H1 (cell line): ENCODE measurements at regions not wholly inside any gene's neighbourhood (a gene's known extent, or its start where the extent isn't known, plus 50 kb on each side); places are given as distances from the start of the nearest gene placed in this dataset.

Experiments
- CTCF ChIA-PET: fragments of 300-600 bp; sonication (Branson Sonifier 250); formaldehyde crosslinking; loops from one replicate; lab custom pipeline; 2021; ENCODE audit not compliant: partially characterized antibody; lab: Charles Lee
- POLR2A ChIA-PET: fragments of 300-600 bp; sonication (Branson Sonifier 250); formaldehyde crosslinking; loops from one replicate; lab custom pipeline; 2021; ENCODE audit warnings: inconsistent platforms; ENCODE audit not compliant: partially characterized antibody; lab: Charles Lee
- DNase-seq, 2 experiments: peaks; one replicate each; pipeline versions ENCODE4 v3.0.0 to v3.0.0-alpha.2; 2010 to 2022; ENCODE audit warnings: low spot score in 2 of 2, low read depth in 1 of 2, mixed read lengths in 1 of 2
- FAIRE-seq: peaks from 2 replicates; lab custom pipeline; 2011; peaks lifted over from hg19 to GRCh38; lab: Jason Lieb, UNC
- H2AFZ ChIP-seq: 2 replicates; pipeline ENCODE4 v1.8.1; 2012; ENCODE audit warnings: low read length, inconsistent platforms
- H2AK5ac ChIP-seq: 2 replicates; pipeline ENCODE4 v1.6.1; 2013; ENCODE audit warnings: low read depth, low read length
- H2BK120ac ChIP-seq: replicated peaks from 2 replicates; pipeline ENCODE3; 2013; ENCODE audit warnings: low read depth, low read length, inconsistent platforms
- H2BK12ac ChIP-seq: 2 replicates; pipeline ENCODE4 v1.6.1; 2013; ENCODE audit warnings: low read depth, low read length
- H2BK15ac ChIP-seq: 2 replicates; pipeline ENCODE4 v1.6.1; 2013; ENCODE audit warnings: low read length
- H2BK20ac ChIP-seq: 2 replicates; pipeline ENCODE4 v1.6.1; 2013; ENCODE audit warnings: low read length
- H2BK5ac ChIP-seq: 2 replicates; pipeline ENCODE4 v1.6.1; 2013; ENCODE audit warnings: low read depth, low read length
- H3K14ac ChIP-seq: 2 replicates; pipeline ENCODE4 v1.6.1; 2013; ENCODE audit warnings: inconsistent platforms; ENCODE audit not compliant: insufficient read length
- H3K18ac ChIP-seq: 2 replicates; pipeline ENCODE4 v1.6.1; 2013; ENCODE audit warnings: low read length; ENCODE audit errors: extremely low read depth
- H3K23ac ChIP-seq: 2 replicates; pipeline ENCODE4 v1.6.1; 2013; ENCODE audit warnings: inconsistent platforms; ENCODE audit not compliant: insufficient read length
- H3K23me2 ChIP-seq: 2 replicates; pipeline ENCODE4 v1.6.1; 2013; ENCODE audit warnings: low read depth, low read length
- H3K27ac ChIP-seq: 2 replicates; pipeline ENCODE4 v1.6.1; 2011; ENCODE audit warnings: low read depth, low read length, inconsistent platforms
- H3K27me3 ChIP-seq, 4 experiments: replicated peaks in 1 of 4; 1 replicate in 1 of 4; 2 replicates in 3 of 4; pipeline versions ENCODE4 v1.6.1 to v1.8.1; 2011 to 2013; ENCODE audit warnings: low read length in 3 of 4, mild to moderate bottlenecking in 3 of 4, inconsistent platforms in 2 of 4, mixed read lengths in 2 of 4, moderate library complexity in 1 of 4; ENCODE audit not compliant: control insufficient read depth in 3 of 4, insufficient read depth in 3 of 4; ENCODE audit errors: extremely low read depth in 1 of 4
- H3K36me3 ChIP-seq, 4 experiments: 2 replicates each; pipeline versions ENCODE4 v1.6.1 to v1.8.1; 2011 to 2013; ENCODE audit warnings: mild to moderate bottlenecking in 4 of 4, low read length in 3 of 4, moderate library complexity in 2 of 4, control low read depth in 1 of 4, inconsistent platforms in 1 of 4; ENCODE audit not compliant: insufficient read depth in 4 of 4, control insufficient read depth in 2 of 4
- H3K4ac ChIP-seq: replicated peaks from 2 replicates; pipeline ENCODE3; 2013; ENCODE audit warnings: low read length, low read depth, mixed read lengths, inconsistent platforms; ENCODE audit not compliant: insufficient read length
- H3K4me1 ChIP-seq, 4 experiments: replicated peaks in 1 of 4; 1 replicate in 1 of 4; 2 replicates in 3 of 4; pipeline versions ENCODE4 v1.6.1 to v1.8.1; 2011 to 2013; ENCODE audit warnings: low read length in 3 of 4, inconsistent platforms in 2 of 4, mixed read lengths in 1 of 4; ENCODE audit not compliant: insufficient read depth in 4 of 4, control insufficient read depth in 3 of 4
- H3K4me2 ChIP-seq, 2 experiments: 2 replicates each; pipeline versions ENCODE4 v1.6.1 to v1.8.1; 2011 to 2013; ENCODE audit warnings: low read depth in 2 of 2, low read length in 2 of 2, control low read depth in 1 of 2, inconsistent platforms in 1 of 2, mild to moderate bottlenecking in 1 of 2; ENCODE audit not compliant: insufficient read depth in 1 of 2
- H3K4me3 ChIP-seq, 4 experiments: fragments of 200-600, 300-600 bp in 1 of 4; sonication (generic), shearing (Covaris generic), sonication (Bioruptor Twin) in 1 of 4; 2 replicates each; pipeline versions ENCODE4 v1.5.1 to v1.8.1; 2011 to 2016; ENCODE audit warnings: low read length in 4 of 4, low read depth in 3 of 4, control low read depth in 2 of 4, inconsistent platforms in 2 of 4, mild to moderate bottlenecking in 2 of 4, mixed read lengths in 1 of 4, moderate library complexity in 1 of 4; ENCODE audit not compliant: insufficient read depth in 2 of 4; ENCODE audit errors: extremely low read depth in 1 of 4
- H3K56ac ChIP-seq: replicated peaks from 2 replicates; pipeline ENCODE3; 2013; ENCODE audit warnings: low read depth, mild to moderate bottlenecking, mixed read lengths, low read length, inconsistent platforms; ENCODE audit not compliant: insufficient read length
- H3K79me1 ChIP-seq: 2 replicates; pipeline ENCODE4 v1.6.1; 2013; ENCODE audit warnings: low read depth, low read length, control low read depth
- H3K79me2 ChIP-seq, 2 experiments: 2 replicates each; pipeline versions ENCODE4 v1.6.1 to v1.8.1; 2012 to 2013; ENCODE audit warnings: low read length in 2 of 2, mild to moderate bottlenecking in 2 of 2, inconsistent platforms in 1 of 2; ENCODE audit not compliant: insufficient read depth in 2 of 2, control insufficient read depth in 1 of 2
- H3K9ac ChIP-seq, 4 experiments: replicated peaks in 1 of 4; 1 replicate in 1 of 4; 2 replicates in 3 of 4; pipeline versions ENCODE4 v1.6.1 to v1.8.1; 2011 to 2013; ENCODE audit warnings: low read depth in 3 of 4, low read length in 3 of 4, control low read depth in 2 of 4, mild to moderate bottlenecking in 2 of 4, moderate library complexity in 2 of 4, inconsistent platforms in 1 of 4; ENCODE audit errors: extremely low read depth in 1 of 4
- H3K9me3 ChIP-seq, 2 experiments: 2 replicates each; pipeline versions ENCODE4 v1.6.1 to v1.8.1; 2012 to 2013; ENCODE audit warnings: mild to moderate bottlenecking in 2 of 2, moderate library complexity in 2 of 2, control low read depth in 1 of 2, inconsistent platforms in 1 of 2, low read depth in 1 of 2, low read length in 1 of 2, mixed read lengths in 1 of 2; ENCODE audit not compliant: insufficient read depth in 2 of 2
- H4K20me1 ChIP-seq, 2 experiments: replicated peaks in 1 of 2; 2 replicates each; pipeline versions ENCODE3 to v1.8.1; 2011 to 2013; ENCODE audit warnings: inconsistent platforms in 2 of 2, low read length in 2 of 2, mild to moderate bottlenecking in 1 of 2; ENCODE audit not compliant: insufficient read depth in 2 of 2, control insufficient read depth in 1 of 2
- H4K5ac ChIP-seq: 2 replicates; pipeline ENCODE4 v1.6.1; 2013; ENCODE audit warnings: low read length, low read depth, mixed read lengths, inconsistent platforms; ENCODE audit not compliant: insufficient read length
- H4K8ac ChIP-seq: 2 replicates; pipeline ENCODE4 v1.8.0; 2013; ENCODE audit warnings: mild to moderate bottlenecking, moderate library complexity, low read length, inconsistent platforms; ENCODE audit not compliant: insufficient read depth; ENCODE audit errors: extremely low read depth
- H4K91ac ChIP-seq: replicated peaks from 2 replicates; pipeline ENCODE3; 2013; ENCODE audit warnings: low read length, mixed read lengths, inconsistent platforms; ENCODE audit not compliant: insufficient read length
- ASH2L ChIP-seq: fragments of 200-600, 300-600 bp; sonication (generic); IDR thresholded peaks from one replicate; pipeline ENCODE4 v1.7.1; 2017; ENCODE audit warnings: low read length
- KDM4A ChIP-seq: IDR thresholded peaks from one replicate; pipeline ENCODE4 v1.7.1; 2012; ENCODE audit warnings: low read depth, mild to moderate bottlenecking, moderate library complexity, low read length, inconsistent platforms; ENCODE audit not compliant: severe bottlenecking
- SAP30 ChIP-seq: fragments of 300-600 bp; sonication (generic); IDR thresholded peaks from 2 replicates; pipeline ENCODE4 v1.7.1; 2012; ENCODE audit warnings: low read length, moderate library complexity, mild to moderate bottlenecking, inconsistent platforms; ENCODE audit not compliant: insufficient read depth, insufficient replicate concordance
- WGBS, 2 experiments: shearing (Covaris generic) in 1 of 2; methylation state at CpG; one replicate each; pipeline versions ENCODE4 v1.1.6 to v1.1.7; 2013 to 2015; ENCODE audit warnings: low lambda C conversion rate in 2 of 2, mixed read lengths in 2 of 2, inconsistent platforms in 1 of 2, low coverage in 1 of 2, missing lambda C conversion rate in 1 of 2; ENCODE audit not compliant: insufficient replicate concordance in 2 of 2, insufficient coverage in 1 of 2, insufficient read length in 1 of 2; ENCODE audit errors: extremely low coverage in 1 of 2, missing lambda C conversion rate in 1 of 2; 5-methylcytosine and 5-hydroxymethylcytosine counted together

DNA sequence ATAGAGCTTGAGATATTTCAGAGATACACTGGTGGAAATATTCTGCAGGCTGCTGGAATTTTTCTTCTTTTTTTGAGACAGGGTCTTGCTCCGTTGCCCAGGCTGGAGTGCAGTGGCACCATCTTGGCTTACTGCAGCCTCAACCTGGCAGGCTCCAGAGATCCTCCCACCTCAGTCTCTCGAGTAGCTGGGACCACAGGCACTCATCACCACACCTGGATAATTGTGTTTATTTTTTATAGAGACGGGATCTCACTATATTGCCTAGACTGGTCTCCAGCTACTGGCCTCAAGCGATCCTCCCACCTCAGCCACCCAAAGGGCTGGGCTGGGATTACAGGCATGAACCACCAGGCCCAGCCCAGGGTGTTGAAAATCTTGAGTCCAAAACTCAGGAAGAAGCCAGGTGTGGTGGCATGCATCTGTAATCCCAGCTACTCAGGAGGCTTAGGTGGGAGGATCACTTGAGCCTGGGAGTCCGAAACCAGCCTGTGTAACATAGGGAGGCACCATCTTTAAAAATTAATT, 55.7 kb upstream of the FOXK1 start:
- 80% methylated on average over 5 of the region's 5 CpGs; no CpG with 5 or more reads in 1 of the 2 experiments for WGBS, 2 experiments
- H3K23me2 ChIP-seq = no peaks in the 10 kb centered on the region
- TF ChIP-seq KDM4A (no peak), SAP30 (no peak), ASH2L (no peak)
- TF ChIP-seq, all 59 proteins: peak for 0
- Histone ChIP-seq H4K5ac (no peak overlapping the region), H4K8ac (no peak overlapping the region), H3K79me2 (no peaks in the 10 kb centered on the region), H2BK15ac (no peak overlapping the region), H3K9me3 (peaks cover 11 to 41% of the 10 kb centered on the region in 2 experiments), H3K27ac (no peak overlapping the region), H2AK5ac (no peak overlapping the region), H3K4ac (no peak overlapping the region), H2BK5ac (no peak overlapping the region), H3K36me3 (no peaks in the 10 kb centered on the region), H3K4me2 (no peak overlapping the region), H3K4me1 (no peaks in the 10 kb centered on the region; a peak in 2 of 7 replicates), H2AFZ (no peak overlapping the region), H4K91ac (no peak overlapping the region), H3K4me3 (no peak overlapping the region), H2BK12ac (no peak overlapping the region), H3K27me3 (peaks cover 0 to 10% (median 1%) of the 10 kb centered on the region in 4 experiments; a peak in 3 of 7 replicates), H2BK120ac (no peak overlapping the region), H3K79me1 (no peaks in the 10 kb centered on the region), H3K56ac (no peak overlapping the region), H3K18ac (no peak overlapping the region), H3K14ac (no peak overlapping the region), H2BK20ac (no peak overlapping the region), H3K23ac (no peak overlapping the region), H3K9ac (no peak overlapping the region), H4K20me1 (no peaks in the 10 kb centered on the region)
- FAIRE-seq = no peak
- DNase-seq = no peak
- ChIA-PET POLR2A (interaction anchor here (1.2 kb wide), 1 partner anchor 125 kb away, joined by 3 read pairs; no protein-coding TSS in a partner anchor), CTCF (interaction anchor here (0.6 to 1.5 kb wide), 7 partner anchors 15 to 147 kb away, joined by 3 to 8 read pairs (median 3); no protein-coding TSS in a partner anchor)
